PC-9 (cell line): ENCODE measurements at regions not wholly inside any gene's neighbourhood (a gene's known extent, or its start where the extent isn't known, plus 50 kb on each side); places are given as distances from the start of the nearest gene placed in this dataset.

Experiments
- CTCF ChIP-seq: fragments of 200-600 bp; sonication (generic); conservative IDR thresholded peaks from 2 replicates; pipeline ENCODE4 v1.6.1; 2017; ENCODE audit warnings: mixed run types, antibody characterized with exemption, mild to moderate bottlenecking, moderate library complexity
- EZH2 ChIP-seq: fragments of 200-600 bp; sonication (generic); IDR thresholded peaks from 2 replicates; pipeline ENCODE4 v1.8.0; 2017; ENCODE audit warnings: antibody characterized with exemption, low read depth

GRCh38 chr4:127450276-127450675, 182.5 kb upstream of the INTU start:
- no peak for TF ChIP-seq CTCF
- no peak for TF ChIP-seq EZH2
